Activated T-cell treated with anti-CD3 and anti-CD28 coated beads, Interleukin-2, amount 50 U/mL, for 4 hours (primary cell): ENCODE measurements at regions not wholly inside any gene's neighbourhood (a gene's known extent, or its start where the extent isn't known, plus 50 kb on each side); places are given as distances from the start of the nearest gene placed in this dataset.

ENCODE experiments used
- ATAC-seq, 2 donors: fragments of 200-7000 bp; cut with Tn5 transposase; one replicate each; pipeline ENCODE4 v1.10.0; 2021
- DNase-seq: peaks from one replicate; pipeline ENCODE4 v3.0.0-alpha.2; 2020
- H3K27me3 Mint-ChIP-seq: one replicate; pipeline ENCODE4 v1.8.0; 2021; ENCODE audit warnings: low read depth, mixed read lengths
- H3K36me3 Mint-ChIP-seq: one replicate; pipeline ENCODE4 v1.8.0; 2022; ENCODE audit warnings: mixed read lengths; ENCODE audit not compliant: insufficient read depth
- H3K4me1 Mint-ChIP-seq: one replicate; pipeline ENCODE4 v1.8.0; 2021; ENCODE audit warnings: low read depth, mixed read lengths
- H3K4me3 Mint-ChIP-seq: one replicate; pipeline ENCODE4 v1.8.0; 2021; ENCODE audit warnings: mild to moderate bottlenecking, moderate library complexity, mixed read lengths
- H3K9me3 Mint-ChIP-seq: one replicate; pipeline ENCODE4 v1.8.0; 2021; ENCODE audit warnings: mixed read lengths

DNA sequence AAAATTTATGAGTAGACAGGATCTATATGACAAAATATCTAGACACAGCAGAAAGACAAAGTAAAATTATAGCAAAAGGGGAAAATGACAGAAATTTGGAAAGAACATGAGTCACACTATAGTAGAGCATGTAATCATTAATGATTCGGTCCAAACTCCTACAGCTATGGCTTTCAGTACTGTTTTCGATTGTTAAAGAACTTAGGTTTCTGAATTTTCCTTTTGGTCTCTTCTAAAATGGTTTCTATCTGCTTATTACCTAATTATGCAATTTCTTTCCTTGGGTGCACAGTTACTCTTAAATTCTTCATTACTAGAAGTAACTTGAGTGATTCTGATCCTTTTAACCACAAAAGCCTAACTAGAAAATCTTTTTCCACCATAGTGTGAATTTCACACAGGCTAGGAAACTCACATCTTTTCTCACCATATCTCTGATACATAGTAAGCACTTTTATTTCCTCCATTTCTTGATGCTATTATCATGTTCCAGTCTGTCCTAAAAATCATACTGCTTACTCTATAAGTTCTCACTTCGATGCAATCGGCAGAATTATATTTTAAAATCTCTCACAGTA is 1101.4 kb downstream of the PCDH9 start:
- peaks cover 2% of the 10 kb centered on the region for H3K4me1 Mint-ChIP-seq
- no peaks in the 10 kb centered on the region for H3K9me3 Mint-ChIP-seq
- ATAC-seq (no peak), DNase-seq (no peak)
- H3K27me3 Mint-ChIP-seq: no peaks in the 10 kb centered on the region
- H3K4me3 Mint-ChIP-seq: no peak overlapping the region
- H3K36me3 Mint-ChIP-seq: no peaks in the 10 kb centered on the region

- no peaks in the 10 kb centered on the region for H3K27me3 Mint-ChIP-seq
- no peaks in the 10 kb centered on the region for H3K36me3 Mint-ChIP-seq
- no peak overlapping the region for H3K4me3 Mint-ChIP-seq
- DNase-seq: no peak
- H3K4me1 Mint-ChIP-seq: peaks cover 2% of the 10 kb centered on the region
- no peak for ATAC-seq
- no peaks in the 10 kb centered on the region for H3K9me3 Mint-ChIP-seq
These were observed 1101.9 kb downstream of the PCDH9 start for GRCh38 chr13:66128201-66128600.

GRCh38 chr13:66117563-66117962 is 1112.6 kb downstream of the PCDH9 start:
- Mint-ChIP-seq H3K4me3 (no peak overlapping the region), H3K27me3 (no peaks in the 10 kb centered on the region), H3K4me1 (no peaks in the 10 kb centered on the region), H3K9me3 (no peaks in the 10 kb centered on the region), H3K36me3 (no peaks in the 10 kb centered on the region)
- DNase-seq: no peak
- ATAC-seq: no peak

- H3K9me3 Mint-ChIP-seq: no peaks in the 10 kb centered on the region
- H3K27me3 Mint-ChIP-seq: no peaks in the 10 kb centered on the region
- H3K4me3 Mint-ChIP-seq: no peak overlapping the region
- DNase-seq: no peak
- H3K36me3 Mint-ChIP-seq: no peaks in the 10 kb centered on the region
- H3K4me1 Mint-ChIP-seq: no peaks in the 10 kb centered on the region
- ATAC-seq: no peak
These were observed 1116.1 kb downstream of the PCDH9 start for GRCh38 chr13:66113882-66114526.

GRCh38 chr13:66111628-66112027 is 1118.5 kb downstream of the PCDH9 start:
- H3K36me3 Mint-ChIP-seq: no peaks in the 10 kb centered on the region
- peaks cover 6% of the 10 kb centered on the region for H3K9me3 Mint-ChIP-seq
- H3K4me3 Mint-ChIP-seq: no peak overlapping the region
- no peak for DNase-seq
- ATAC-seq: no peak
- H3K27me3 Mint-ChIP-seq: no peaks in the 10 kb centered on the region
- H3K4me1 Mint-ChIP-seq: no peaks in the 10 kb centered on the region

- ATAC-seq (no peak), DNase-seq (no peak)
- peaks cover 6% of the 10 kb centered on the region for H3K9me3 Mint-ChIP-seq
- H3K4me1 Mint-ChIP-seq: no peaks in the 10 kb centered on the region
- no peaks in the 10 kb centered on the region for H3K36me3 Mint-ChIP-seq
- no peaks in the 10 kb centered on the region for H3K27me3 Mint-ChIP-seq
- no peak overlapping the region for H3K4me3 Mint-ChIP-seq
These were observed 1123.9 kb downstream of the PCDH9 start for GRCh38 chr13:66106246-66106645.

- H3K27me3 Mint-ChIP-seq: no peaks in the 10 kb centered on the region
- no peak overlapping the region for H3K4me3 Mint-ChIP-seq
- ATAC-seq: no peak
These were observed 1127.3 kb downstream of the PCDH9 start for GRCh38 chr13:66102864-66103263.

DNA sequence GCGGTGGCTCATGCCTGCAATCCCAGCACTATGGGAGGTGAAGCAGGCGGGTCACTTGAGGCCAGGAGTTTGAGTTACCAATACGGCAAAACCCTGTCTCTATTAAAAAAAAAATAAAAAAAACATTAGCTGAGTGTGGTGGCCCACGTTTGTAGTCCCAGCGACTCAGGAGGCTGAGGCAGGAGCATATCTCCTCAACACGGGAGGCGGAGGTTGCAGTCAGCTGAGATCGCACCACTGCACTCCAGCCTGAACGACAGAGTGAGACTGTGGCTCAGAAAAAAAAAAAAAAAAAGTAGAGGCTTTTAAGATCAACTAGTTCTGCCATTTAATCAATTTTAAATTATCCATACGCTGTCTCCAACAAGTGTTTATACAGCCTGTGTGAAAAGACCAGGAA is 1130.3 kb downstream of the PCDH9 start:
- Mint-ChIP-seq H3K4me3 (no peak overlapping the region), H3K36me3 (no peaks in the 10 kb centered on the region), H3K27me3 (no peaks in the 10 kb centered on the region), H3K4me1 (no peaks in the 10 kb centered on the region), H3K9me3 (peaks cover 7% of the 10 kb centered on the region)
- DNase-seq (no peak), ATAC-seq (no peak)

More at GRCh38 chr13:66102864-66103263, 1127.3 kb downstream of the PCDH9 start:
- no peaks in the 10 kb centered on the region for H3K4me1 Mint-ChIP-seq
- peaks cover 13% of the 10 kb centered on the region for H3K9me3 Mint-ChIP-seq
- no peaks in the 10 kb centered on the region for H3K36me3 Mint-ChIP-seq
- no peak for DNase-seq

GRCh38 chr13:66098931-66099628 is 1131.1 kb downstream of the PCDH9 start:
- ATAC-seq (no peak), DNase-seq (no peak)
- no peaks in the 10 kb centered on the region for H3K36me3 Mint-ChIP-seq
- peaks cover 7% of the 10 kb centered on the region for H3K9me3 Mint-ChIP-seq
- H3K4me1 Mint-ChIP-seq: no peaks in the 10 kb centered on the region
- H3K4me3 Mint-ChIP-seq: no peak overlapping the region
- H3K27me3 Mint-ChIP-seq: no peaks in the 10 kb centered on the region

DNA sequence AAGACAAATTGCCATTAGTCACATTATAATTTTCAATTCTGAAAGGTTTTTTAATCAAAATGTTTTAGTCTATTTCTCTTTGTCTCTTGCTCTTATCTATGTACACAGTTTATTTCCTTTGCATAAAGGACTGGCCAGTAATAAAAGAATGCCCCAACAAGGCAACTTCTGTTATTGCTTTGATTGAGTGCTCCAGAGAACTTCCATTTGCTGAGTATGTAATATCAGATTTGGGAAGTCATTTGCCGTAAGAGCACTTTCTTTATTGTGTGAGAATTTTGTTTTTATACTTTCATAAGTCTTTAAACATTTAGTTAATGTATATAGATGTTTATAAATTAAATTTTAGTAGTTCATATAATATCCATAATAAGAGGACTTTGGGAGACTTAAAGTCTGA is 1140.4 kb downstream of the PCDH9 start:
- Mint-ChIP-seq H3K9me3 (peaks cover 4% of the 10 kb centered on the region), H3K27me3 (no peaks in the 10 kb centered on the region), H3K36me3 (no peaks in the 10 kb centered on the region), H3K4me1 (no peaks in the 10 kb centered on the region), H3K4me3 (no peak overlapping the region)
- DNase-seq: no peak
- ATAC-seq: no peak

GRCh38 chr13:66087269-66087710 is 1142.8 kb downstream of the PCDH9 start:
- H3K27me3 Mint-ChIP-seq: no peaks in the 10 kb centered on the region
- no peak for ATAC-seq

DNA sequence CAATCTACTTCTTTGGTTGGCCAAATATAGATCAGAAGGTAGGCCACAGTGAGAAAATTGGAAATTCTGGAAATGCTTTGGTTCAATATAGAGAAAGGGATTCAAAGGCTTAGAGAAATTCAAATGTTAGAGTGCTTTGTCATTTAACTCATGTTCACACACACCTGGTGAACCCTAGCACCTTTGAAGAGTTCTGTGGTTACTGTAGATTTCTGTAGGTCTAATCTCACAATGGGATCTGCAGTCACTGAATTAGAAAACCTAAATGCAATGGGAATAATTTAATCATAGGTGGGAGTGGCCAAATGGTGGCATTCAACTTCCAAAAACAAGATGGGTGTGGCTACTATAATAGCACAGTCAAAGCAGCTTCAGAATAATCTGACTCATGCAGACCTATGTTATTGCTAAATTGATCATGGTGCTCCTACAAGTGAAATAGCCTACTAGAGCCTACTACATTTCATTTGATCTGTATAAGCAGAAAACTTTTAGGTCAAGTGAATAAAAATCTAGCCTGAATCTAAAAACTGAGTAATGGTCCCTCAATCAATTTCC is 1152.9 kb downstream of the PCDH9 start:
- no peak for DNase-seq
- H3K9me3 Mint-ChIP-seq: no peaks in the 10 kb centered on the region
- no peaks in the 10 kb centered on the region for H3K4me1 Mint-ChIP-seq
- no peak for ATAC-seq
- H3K4me3 Mint-ChIP-seq: no peak overlapping the region
- no peaks in the 10 kb centered on the region for H3K36me3 Mint-ChIP-seq
- H3K27me3 Mint-ChIP-seq: no peaks in the 10 kb centered on the region

More at GRCh38 chr13:66087269-66087710, 1142.8 kb downstream of the PCDH9 start:
- Mint-ChIP-seq H3K9me3 (peaks cover 14% of the 10 kb centered on the region), H3K4me1 (no peaks in the 10 kb centered on the region), H3K4me3 (no peak overlapping the region), H3K36me3 (no peaks in the 10 kb centered on the region)
- no peak for DNase-seq

DNA sequence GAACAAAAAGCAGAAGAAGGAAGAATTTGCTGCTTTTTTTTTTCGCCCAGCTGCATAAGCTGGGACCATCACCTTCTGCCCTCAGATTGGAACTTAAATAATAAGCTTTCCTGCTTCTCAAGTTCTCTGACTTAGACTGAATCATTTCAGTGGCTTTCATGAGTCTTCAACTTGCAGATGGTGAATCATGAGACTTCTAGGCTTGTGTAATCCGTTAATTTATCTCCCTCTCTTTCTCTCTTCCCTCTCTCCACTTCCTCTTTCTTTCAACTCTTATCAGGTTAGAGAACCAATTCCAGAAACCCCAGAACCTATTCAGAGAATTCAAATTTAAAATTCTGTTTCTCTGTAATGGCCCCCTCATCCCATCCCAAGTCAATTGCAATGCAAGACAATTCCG is 1153.7 kb downstream of the PCDH9 start:
- no peaks in the 10 kb centered on the region for H3K36me3 Mint-ChIP-seq
- ATAC-seq (no peak), DNase-seq (no peak)
- no peaks in the 10 kb centered on the region for H3K9me3 Mint-ChIP-seq
- no peak overlapping the region for H3K4me3 Mint-ChIP-seq
- no peaks in the 10 kb centered on the region for H3K4me1 Mint-ChIP-seq
- no peaks in the 10 kb centered on the region for H3K27me3 Mint-ChIP-seq

GRCh38 chr13:66074018-66074615 is 1156.0 kb downstream of the PCDH9 start:
- H3K27me3 Mint-ChIP-seq: no peaks in the 10 kb centered on the region
- no peaks in the 10 kb centered on the region for H3K4me1 Mint-ChIP-seq
- ATAC-seq: no peak
- H3K4me3 Mint-ChIP-seq: no peak overlapping the region
- H3K9me3 Mint-ChIP-seq: peaks cover 5% of the 10 kb centered on the region
- H3K36me3 Mint-ChIP-seq: no peaks in the 10 kb centered on the region
- DNase-seq: no peak
